Endothelial cell of umbilical vein (primary cell): ENCODE measurements at regions not wholly inside any gene's neighbourhood (a gene's known extent, or its start where the extent isn't known, plus 50 kb on each side); places are given as distances from the start of the nearest gene placed in this dataset.

Experiments
- BruUV-seq: library from RNA; stranded (reverse); fragments of 400-500 nt; replicated peaks from 2 replicates; lab custom pipeline; 2021; lab: Mats Ljungman, UMichigan
- CTCF ChIA-PET: fragments of 300-600, 350-600 bp; sonication (Branson Sonifier 250); formaldehyde crosslinking; loops from one replicate; lab custom pipeline; 2021; ENCODE audit warnings: antibody characterized with exemption, inconsistent platforms; lab: Charles Lee
- POLR2A ChIA-PET: fragments of 300-600, 350-600 bp; sonication (Branson Sonifier 250); formaldehyde crosslinking; loops from one replicate; lab custom pipeline; 2021; ENCODE audit warnings: antibody characterized with exemption, inconsistent platforms; lab: Charles Lee
- DNase-seq: peaks from one replicate; pipeline ENCODE4 v3.0.0-alpha.2; 2011; ENCODE audit warnings: low read depth, low spot score
- FAIRE-seq: peaks from 2 replicates; lab custom pipeline; 2011; peaks lifted over from hg19 to GRCh38; lab: Jason Lieb, UNC
- H2AFZ ChIP-seq: 2 replicates; pipeline ENCODE4 v1.6.0; 2012; ENCODE audit warnings: low read depth, low read length, control low read depth, inconsistent platforms
- H3K27ac ChIP-seq: 2 replicates; pipeline ENCODE4 v1.5.1; 2011; ENCODE audit warnings: low read depth, mild to moderate bottlenecking, control low read depth, low read length, moderate library complexity; ENCODE audit not compliant: insufficient read depth
- H3K27me3 ChIP-seq, 2 experiments: 2 replicates each; pipeline versions ENCODE4 v1.6.0 to v1.6.1; 2011; ENCODE audit warnings: low read length in 2 of 2, mixed read lengths in 1 of 2; ENCODE audit not compliant: control insufficient read depth in 2 of 2, insufficient read depth in 2 of 2
- H3K36me3 ChIP-seq, 2 experiments: 2 replicates in 1 of 2; 3 replicates in 1 of 2; pipeline ENCODE4 v1.5.1; 2011; ENCODE audit warnings: low read length in 2 of 2, mild to moderate bottlenecking in 1 of 2, moderate library complexity in 1 of 2; ENCODE audit not compliant: control insufficient read depth in 2 of 2, insufficient read depth in 2 of 2; ENCODE audit errors: extremely low read depth in 1 of 2
- H3K4me1 ChIP-seq: 3 replicates; pipeline ENCODE4 v1.5.1; 2011; ENCODE audit warnings: mild to moderate bottlenecking, low read length; ENCODE audit not compliant: control insufficient read depth, insufficient read depth; ENCODE audit errors: extremely low read depth
- H3K4me2 ChIP-seq: 2 replicates; pipeline ENCODE4 v1.6.1; 2011; ENCODE audit warnings: low read length, control low read depth, mixed read lengths; ENCODE audit not compliant: insufficient read depth
- H3K4me3 ChIP-seq, 3 experiments: fragments of 200-600 bp in 1 of 3; sonication (generic), shearing (Covaris generic) in 1 of 3; replicated peaks in 1 of 3; 2 replicates each; pipeline ENCODE4 v1.5.1; 2011 to 2016; ENCODE audit warnings: control low read depth in 3 of 3, low read length in 3 of 3, mild to moderate bottlenecking in 2 of 3, inconsistent platforms in 1 of 3, low read depth in 1 of 3, moderate library complexity in 1 of 3; ENCODE audit not compliant: insufficient read depth in 1 of 3
- H3K79me2 ChIP-seq: 2 replicates; pipeline ENCODE4 v1.6.0; 2012; ENCODE audit warnings: low read length, inconsistent platforms; ENCODE audit not compliant: control insufficient read depth, insufficient read depth
- H3K9ac ChIP-seq: replicated peaks from 2 replicates; pipeline ENCODE3; 2011; ENCODE audit warnings: low read length, control low read depth; ENCODE audit not compliant: insufficient read depth; ENCODE audit errors: extremely low read depth
- H3K9me1 ChIP-seq: replicated peaks from 3 replicates; pipeline ENCODE4 v1.6.0; 2011; ENCODE audit warnings: mild to moderate bottlenecking, low read length; ENCODE audit not compliant: control insufficient read depth, insufficient read depth; ENCODE audit errors: extremely low read depth
- H3K9me3 ChIP-seq: replicated peaks from 2 replicates; pipeline ENCODE4 v1.5.1; 2012; ENCODE audit warnings: low read length, inconsistent platforms; ENCODE audit not compliant: control insufficient read depth, insufficient read depth
- H4K20me1 ChIP-seq: replicated peaks from 2 replicates; pipeline ENCODE3; 2011; ENCODE audit warnings: mild to moderate bottlenecking, low read length; ENCODE audit not compliant: control insufficient read depth, insufficient read depth; ENCODE audit errors: extremely low read depth
- EZH2 ChIP-seq: IDR thresholded peaks from 2 replicates; pipeline ENCODE4 v1.6.1; 2012; ENCODE audit warnings: borderline replicate concordance, low read depth, mild to moderate bottlenecking, moderate library complexity, low read length, inconsistent platforms; ENCODE audit not compliant: severe bottlenecking
- FOS ChIP-seq: IDR thresholded peaks from 2 replicates; pipeline ENCODE4 v1.6.1; 2011; ENCODE audit warnings: mild to moderate bottlenecking, low read length, moderate library complexity, borderline replicate concordance; ENCODE audit not compliant: insufficient read depth
- GATA2 ChIP-seq: IDR thresholded peaks from 2 replicates; pipeline ENCODE4 v1.7.0; 2011; ENCODE audit warnings: low read depth, mild to moderate bottlenecking, moderate library complexity, mixed read lengths, low read length; ENCODE audit not compliant: insufficient read length, insufficient read depth
- JUN ChIP-seq: IDR thresholded peaks from 2 replicates; pipeline ENCODE4 v1.6.1; 2011; ENCODE audit warnings: borderline replicate concordance, low read depth; ENCODE audit not compliant: insufficient read length, insufficient read depth
- MAX ChIP-seq: IDR thresholded peaks from 2 replicates; pipeline ENCODE4 v1.6.1; 2011; ENCODE audit not compliant: insufficient read depth, insufficient read length
- MYC ChIP-seq: IDR thresholded peaks from one replicate; pipeline ENCODE4 v1.6.1; 2011; ENCODE audit warnings: mild to moderate bottlenecking, low read depth, low read length
- POLR2A ChIP-seq: IDR thresholded peaks from 2 replicates; pipeline ENCODE4 v1.6.1; 2012; ENCODE audit warnings: low read depth, mild to moderate bottlenecking, control low read depth, low read length
- POLR2AphosphoS5 ChIP-seq: IDR thresholded peaks from 2 replicates; pipeline ENCODE4 v1.6.1; 2012; ENCODE audit warnings: low read depth, mild to moderate bottlenecking, control low read depth, low read length, moderate library complexity; ENCODE audit not compliant: insufficient read depth
- dilution Hi-C: fragments of 300-500 bp; cut with MboI; formaldehyde crosslinking; loops from one replicate; pipeline ENCODE4 v1.15.0; 2019; ENCODE audit warnings: low sequenced_read_pairs; ENCODE audit not compliant: extremely low pct_ligation_motif_present
- intact Hi-C: fragments of 100-400 bp; cut with micrococcal nuclease; formaldehyde crosslinking; loops from one replicate; pipeline ENCODE4 v1.10.0; 2022
- TF ChIP-seq, protein P1 (sequence below), 2 donors: IDR thresholded peaks; 1 replicate in 1 of 2; 2 replicates in 1 of 2; pipeline ENCODE4 v1.5.1; 2011; ENCODE audit warnings: low read length in 2 of 2, mild to moderate bottlenecking in 2 of 2, moderate library complexity in 2 of 2, control low read depth in 1 of 2, inconsistent platforms in 1 of 2, low read depth in 1 of 2; ENCODE audit not compliant: insufficient read depth in 1 of 2; ENCODE audit errors: extremely low read depth in 1 of 2

- H3K9me3 ChIP-seq, result no peaks in the 10 kb centered on the region
- TF ChIP-seq FOS, result no peak
- TF ChIP-seq, protein P1, sequence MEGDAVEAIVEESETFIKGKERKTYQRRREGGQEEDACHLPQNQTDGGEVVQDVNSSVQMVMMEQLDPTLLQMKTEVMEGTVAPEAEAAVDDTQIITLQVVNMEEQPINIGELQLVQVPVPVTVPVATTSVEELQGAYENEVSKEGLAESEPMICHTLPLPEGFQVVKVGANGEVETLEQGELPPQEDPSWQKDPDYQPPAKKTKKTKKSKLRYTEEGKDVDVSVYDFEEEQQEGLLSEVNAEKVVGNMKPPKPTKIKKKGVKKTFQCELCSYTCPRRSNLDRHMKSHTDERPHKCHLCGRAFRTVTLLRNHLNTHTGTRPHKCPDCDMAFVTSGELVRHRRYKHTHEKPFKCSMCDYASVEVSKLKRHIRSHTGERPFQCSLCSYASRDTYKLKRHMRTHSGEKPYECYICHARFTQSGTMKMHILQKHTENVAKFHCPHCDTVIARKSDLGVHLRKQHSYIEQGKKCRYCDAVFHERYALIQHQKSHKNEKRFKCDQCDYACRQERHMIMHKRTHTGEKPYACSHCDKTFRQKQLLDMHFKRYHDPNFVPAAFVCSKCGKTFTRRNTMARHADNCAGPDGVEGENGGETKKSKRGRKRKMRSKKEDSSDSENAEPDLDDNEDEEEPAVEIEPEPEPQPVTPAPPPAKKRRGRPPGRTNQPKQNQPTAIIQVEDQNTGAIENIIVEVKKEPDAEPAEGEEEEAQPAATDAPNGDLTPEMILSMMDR (IDR thresholded peaks at IDR 0.05; ENCODE audit: extremely low read depth in 1 of 2, insufficient read depth in 1 of 2, low read depth in 1 of 2, low read length in 2 of 2), result no peak
- no peak for TF ChIP-seq JUN
- CTCF ChIA-PET, result no interaction called here
- H3K9me1 ChIP-seq, result no peaks in the 10 kb centered on the region
- dilution Hi-C loops, result no loop called here
- no peak overlapping the region for H3K9ac ChIP-seq
- FAIRE-seq (no peak), DNase-seq (no peak)
- no peaks in the 10 kb centered on the region for H3K79me2 ChIP-seq
- H3K4me2 ChIP-seq, result no peak overlapping the region
- intact Hi-C loops, result no loop called here
- no peak overlapping the region for H3K27ac ChIP-seq
- H4K20me1 ChIP-seq, result no peaks in the 10 kb centered on the region
- H2AFZ ChIP-seq, result no peak overlapping the region
- no peak overlapping the region for H3K4me3 ChIP-seq
- H3K36me3 ChIP-seq, result no peaks in the 10 kb centered on the region
- no peaks in the 10 kb centered on the region for H3K4me1 ChIP-seq
- H3K27me3 ChIP-seq, result no peaks in the 10 kb centered on the region
- no TSS peak for BruUV-seq
- POLR2A ChIA-PET, result no interaction called here
Measured at GRCh38 chr5:66423484-66423883, 172.7 kb upstream of the MAST4 start.

- Histone ChIP-seq H3K9me3 (no peaks in the 10 kb centered on the region), H3K27me3 (no peaks in the 10 kb centered on the region), H3K4me3 (no peak overlapping the region), H3K9ac (no peak overlapping the region), H3K4me2 (no peak overlapping the region), H2AFZ (no peak overlapping the region), H3K36me3 (no peaks in the 10 kb centered on the region), H3K9me1 (no peaks in the 10 kb centered on the region), H3K27ac (no peak overlapping the region), H3K4me1 (no peaks in the 10 kb centered on the region), H4K20me1 (no peaks in the 10 kb centered on the region), H3K79me2 (no peaks in the 10 kb centered on the region)
- CTCF ChIA-PET, result no interaction called here
- no peak for FAIRE-seq
- dilution Hi-C loops (no loop called here), intact Hi-C loops (no loop called here)
- TF ChIP-seq POLR2AphosphoS5 (no peak), POLR2A (no peak), MAX (no peak), FOS (no peak), GATA2 (no peak), JUN (no peak), EZH2 (no peak), MYC (no peak)
- TF ChIP-seq, protein P1 (IDR thresholded peaks at IDR 0.05; ENCODE audit: extremely low read depth in 1 of 2, insufficient read depth in 1 of 2, low read depth in 1 of 2, low read length in 2 of 2), result no peak
- no TSS peak for BruUV-seq
- POLR2A ChIA-PET, result no interaction called here
- DNase-seq, result no peak
Measured at GRCh38 chr5:66425842-66426241, 170.4 kb upstream of the MAST4 start.
